Hepatocyte (in vitro differentiated cells): ENCODE measurements at regions not wholly inside any gene's neighbourhood (a gene's known extent, or its start where the extent isn't known, plus 50 kb on each side); places are given as distances from the start of the nearest gene placed in this dataset.

Experiments used
- DNase-seq: peaks from one replicate; pipeline ENCODE4 v3.0.0-alpha.2; 2016; ENCODE audit warnings: low spot score
- H2AFZ ChIP-seq: fragments of 200-600 bp; sonication (generic); 2 replicates; pipeline ENCODE4 v1.6.0; 2016; ENCODE audit warnings: antibody characterized with exemption, mild to moderate bottlenecking
- H3K27ac ChIP-seq: fragments of 200-600 bp; sonication (generic); 2 replicates; pipeline ENCODE4 v1.5.1; 2016; ENCODE audit warnings: mild to moderate bottlenecking
- H3K27me3 ChIP-seq: fragments of 200-600 bp; sonication (generic); 2 replicates; pipeline ENCODE4 v1.6.1; 2016
- H3K36me3 ChIP-seq: fragments of 200-600 bp; sonication (generic); replicated peaks from 2 replicates; pipeline ENCODE4 v1.5.1; 2016; ENCODE audit warnings: low read depth; ENCODE audit not compliant: insufficient read depth
- H3K4me1 ChIP-seq: fragments of 200-600 bp; sonication (generic); 2 replicates; pipeline ENCODE4 v1.5.1; 2016; ENCODE audit warnings: mild to moderate bottlenecking, moderate library complexity; ENCODE audit not compliant: insufficient read depth
- H3K4me2 ChIP-seq: fragments of 200-600 bp; sonication (generic); 2 replicates; pipeline ENCODE4 v1.6.0; 2016
- H3K4me3 ChIP-seq: fragments of 200-600 bp; sonication (generic); 2 replicates; pipeline ENCODE4 v1.5.1; 2016; ENCODE audit warnings: mild to moderate bottlenecking
- H3K79me2 ChIP-seq: fragments of 200-600 bp; sonication (generic); 2 replicates; pipeline ENCODE4 v1.6.0; 2017; ENCODE audit warnings: mild to moderate bottlenecking
- H3K9me2 ChIP-seq: fragments of 200-600 bp; sonication (generic); replicated peaks from 2 replicates; pipeline ENCODE4 v1.6.0; 2017; ENCODE audit warnings: mild to moderate bottlenecking; ENCODE audit not compliant: insufficient read depth
- H3K9me3 ChIP-seq: fragments of 200-600 bp; sonication (generic); 2 replicates; pipeline ENCODE4 v1.5.1; 2016; ENCODE audit warnings: low read depth, mild to moderate bottlenecking
- H4K20me1 ChIP-seq: fragments of 200-600 bp; sonication (generic); 2 replicates; pipeline ENCODE4 v1.6.0; 2016; ENCODE audit warnings: mild to moderate bottlenecking; ENCODE audit not compliant: insufficient read depth, poor library complexity, severe bottlenecking
- EZH2 ChIP-seq: fragments of 200-600 bp; sonication (generic); IDR thresholded peaks from 2 replicates; pipeline ENCODE4 v1.6.1; 2016; ENCODE audit warnings: antibody characterized with exemption, mild to moderate bottlenecking, borderline replicate concordance
- EZH2phosphoT487 ChIP-seq: fragments of 200-600 bp; sonication (generic); IDR thresholded peaks from one replicate; pipeline ENCODE4 v1.6.1; 2018; ENCODE audit warnings: antibody characterized with exemption, mild to moderate bottlenecking, low read depth, moderate library complexity; ENCODE audit not compliant: unreplicated experiment, severe bottlenecking
- WGBS: methylation state at CpG from one replicate; pipeline ENCODE4 v1.1.6; 2016; ENCODE audit warnings: low lambda C conversion rate; ENCODE audit errors: missing lambda C conversion rate; 5-methylcytosine and 5-hydroxymethylcytosine counted together
- TF ChIP-seq, protein P1 (sequence below): fragments of 200-600 bp; sonication (generic); IDR thresholded peaks from 2 replicates; pipeline ENCODE4 v1.5.1; 2016; ENCODE audit warnings: antibody characterized with exemption, mild to moderate bottlenecking; ENCODE audit not compliant: poor library complexity

DNA sequence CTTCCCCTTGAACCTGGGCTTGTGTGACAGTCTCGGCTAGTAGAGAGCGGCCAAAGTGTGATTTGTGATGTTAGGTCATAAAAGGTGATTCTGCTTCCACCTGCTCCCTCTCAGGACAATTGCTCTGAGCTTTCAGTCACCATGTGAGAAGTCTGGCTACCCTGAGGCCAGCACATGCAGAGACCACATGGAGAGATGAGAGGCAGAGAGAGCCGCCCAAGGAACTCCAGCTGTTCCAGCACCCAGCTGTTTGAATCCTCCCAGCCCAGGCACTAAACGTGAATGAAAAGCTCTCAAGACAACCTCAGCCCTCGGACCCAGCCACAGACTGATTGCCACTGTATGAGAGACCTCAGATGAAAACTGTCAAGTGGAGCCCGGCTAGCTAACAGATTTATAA, 143.4 kb upstream of the EEF1E1 start:
- Histone ChIP-seq H3K27me3 (no peaks in the 10 kb centered on the region), H3K9me2 (no peaks in the 10 kb centered on the region), H4K20me1 (no peaks in the 10 kb centered on the region), H3K4me1 (peaks cover 12% of the 10 kb centered on the region), H2AFZ (no peak overlapping the region), H3K4me3 (no peak overlapping the region), H3K4me2 (no peak overlapping the region), H3K27ac (no peak overlapping the region), H3K9me3 (no peaks in the 10 kb centered on the region), H3K36me3 (no peaks in the 10 kb centered on the region), H3K79me2 (no peaks in the 10 kb centered on the region)
- WGBS = 58% methylated on average over 6 of the region's 6 CpGs
- DNase-seq = no peak
- TF ChIP-seq EZH2 (no peak), EZH2phosphoT487 (no peak)
- TF ChIP-seq, protein P1, sequence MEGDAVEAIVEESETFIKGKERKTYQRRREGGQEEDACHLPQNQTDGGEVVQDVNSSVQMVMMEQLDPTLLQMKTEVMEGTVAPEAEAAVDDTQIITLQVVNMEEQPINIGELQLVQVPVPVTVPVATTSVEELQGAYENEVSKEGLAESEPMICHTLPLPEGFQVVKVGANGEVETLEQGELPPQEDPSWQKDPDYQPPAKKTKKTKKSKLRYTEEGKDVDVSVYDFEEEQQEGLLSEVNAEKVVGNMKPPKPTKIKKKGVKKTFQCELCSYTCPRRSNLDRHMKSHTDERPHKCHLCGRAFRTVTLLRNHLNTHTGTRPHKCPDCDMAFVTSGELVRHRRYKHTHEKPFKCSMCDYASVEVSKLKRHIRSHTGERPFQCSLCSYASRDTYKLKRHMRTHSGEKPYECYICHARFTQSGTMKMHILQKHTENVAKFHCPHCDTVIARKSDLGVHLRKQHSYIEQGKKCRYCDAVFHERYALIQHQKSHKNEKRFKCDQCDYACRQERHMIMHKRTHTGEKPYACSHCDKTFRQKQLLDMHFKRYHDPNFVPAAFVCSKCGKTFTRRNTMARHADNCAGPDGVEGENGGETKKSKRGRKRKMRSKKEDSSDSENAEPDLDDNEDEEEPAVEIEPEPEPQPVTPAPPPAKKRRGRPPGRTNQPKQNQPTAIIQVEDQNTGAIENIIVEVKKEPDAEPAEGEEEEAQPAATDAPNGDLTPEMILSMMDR = no peak

DNA sequence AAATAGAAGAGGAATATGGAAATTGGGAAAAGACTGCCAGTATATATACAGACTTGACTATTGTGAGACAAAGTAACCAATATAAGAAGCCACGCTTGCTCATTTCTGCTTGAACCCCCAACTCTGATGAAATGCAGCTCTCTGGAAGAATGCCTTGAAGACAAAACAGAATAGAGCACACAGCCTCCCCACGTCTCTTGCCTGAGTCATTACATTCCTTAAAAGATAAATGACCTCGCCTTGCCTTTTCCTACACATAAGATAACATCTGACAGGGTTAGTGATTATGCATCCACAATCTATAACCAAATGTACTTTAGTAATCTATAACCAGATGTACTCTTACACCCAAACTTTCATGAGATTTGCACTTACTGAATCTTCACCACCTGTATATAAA, 141.1 kb upstream of the EEF1E1 start:
- Histone ChIP-seq H4K20me1 (no peaks in the 10 kb centered on the region), H3K4me1 (peaks cover 14% of the 10 kb centered on the region), H3K79me2 (no peaks in the 10 kb centered on the region), H3K9me3 (no peaks in the 10 kb centered on the region), H3K27ac (peak overlapping the region; percentile 57), H3K4me3 (no peak overlapping the region), H3K4me2 (peak overlapping the region; percentile 37), H2AFZ (no peak overlapping the region), H3K36me3 (no peaks in the 10 kb centered on the region), H3K27me3 (no peaks in the 10 kb centered on the region), H3K9me2 (no peaks in the 10 kb centered on the region)
- DNase-seq = peak; percentile 33
- 38% methylated on average over 3 of the region's 3 CpGs for WGBS
- TF ChIP-seq EZH2phosphoT487 = no peak
- TF ChIP-seq, protein P1 = no peak
- no peak for TF ChIP-seq EZH2

DNA sequence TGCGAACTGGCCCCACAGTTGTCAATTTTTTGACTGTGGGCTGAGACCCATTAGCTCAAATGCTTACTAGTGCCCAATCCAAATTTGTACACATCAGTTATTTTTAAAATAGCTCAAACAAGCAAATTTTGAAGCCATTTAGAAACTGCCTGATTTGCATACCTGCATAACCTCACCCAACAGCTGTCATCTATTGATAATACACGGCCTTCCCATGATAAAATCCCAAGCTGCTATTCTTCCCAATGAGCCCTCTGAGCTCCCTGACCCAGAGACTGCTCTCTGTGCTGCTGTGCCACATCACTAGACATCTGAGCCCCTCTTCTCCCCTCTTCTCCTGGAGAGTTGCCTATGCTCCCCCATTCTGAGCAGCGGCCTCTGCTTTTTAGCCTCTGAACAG, 140.5 kb upstream of the EEF1E1 start:
- H3K27ac ChIP-seq = peak overlapping the region; percentile 57
- H3K4me2 ChIP-seq = peak overlapping the region; percentile 37
- no peaks in the 10 kb centered on the region for H3K79me2 ChIP-seq
- H3K27me3 ChIP-seq = no peaks in the 10 kb centered on the region
- no peak overlapping the region for H2AFZ ChIP-seq
- no peak overlapping the region for H3K4me3 ChIP-seq
- no peaks in the 10 kb centered on the region for H3K9me3 ChIP-seq
- H3K36me3 ChIP-seq = no peaks in the 10 kb centered on the region
- no peak for DNase-seq
- TF ChIP-seq EZH2 (no peak), EZH2phosphoT487 (no peak)
- TF ChIP-seq, protein P1 = no peak
- no peaks in the 10 kb centered on the region for H4K20me1 ChIP-seq
- peaks cover 14% of the 10 kb centered on the region for H3K4me1 ChIP-seq
- H3K9me2 ChIP-seq = no peaks in the 10 kb centered on the region
- 67% methylated on average over 3 of the region's 3 CpGs for WGBS

DNA sequence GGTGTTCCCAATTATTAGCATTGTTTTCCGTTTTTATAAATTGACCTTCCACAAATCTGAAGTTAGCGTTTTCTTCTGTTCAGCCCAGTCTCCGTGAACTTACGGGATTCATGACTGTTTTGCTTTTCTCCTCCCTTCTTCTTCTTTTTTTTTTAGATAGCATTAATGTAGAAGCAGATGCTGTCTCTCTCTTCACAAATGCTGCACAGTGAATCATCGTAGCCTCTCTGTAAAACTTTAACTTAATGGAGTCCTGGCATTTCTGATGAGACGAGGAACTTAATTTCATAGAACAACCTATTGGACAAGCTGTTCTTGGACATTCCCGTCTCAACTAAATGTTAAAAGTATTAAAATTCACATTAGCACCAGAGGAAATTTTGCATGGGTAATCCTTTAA, 138.0 kb upstream of the EEF1E1 start:
- WGBS = 46% methylated on average over 7 of the region's 7 CpGs
- Histone ChIP-seq H3K27ac (no peak overlapping the region), H3K9me3 (no peaks in the 10 kb centered on the region), H4K20me1 (no peaks in the 10 kb centered on the region), H3K79me2 (no peaks in the 10 kb centered on the region), H3K9me2 (no peaks in the 10 kb centered on the region), H3K4me3 (no peak overlapping the region), H2AFZ (no peak overlapping the region), H3K27me3 (no peaks in the 10 kb centered on the region), H3K36me3 (no peaks in the 10 kb centered on the region), H3K4me2 (peak overlapping the region; percentile 48), H3K4me1 (peaks cover 14% of the 10 kb centered on the region)
- DNase-seq = peak; percentile 19
- TF ChIP-seq EZH2phosphoT487 (no peak), EZH2 (no peak)
- TF ChIP-seq, protein P1 = no peak
